ENCODE measurements at regions not wholly inside any gene's neighbourhood (a gene's known extent, or its start where the extent isn't known, plus 50 kb on each side); places are given as distances from the start of the nearest gene placed in this dataset.
"Not testable (repeated sequence)": the region's sequence is repeated elsewhere in the genome, so short reads cannot be mapped to it uniquely, and the experiment has no call there.

DNA sequence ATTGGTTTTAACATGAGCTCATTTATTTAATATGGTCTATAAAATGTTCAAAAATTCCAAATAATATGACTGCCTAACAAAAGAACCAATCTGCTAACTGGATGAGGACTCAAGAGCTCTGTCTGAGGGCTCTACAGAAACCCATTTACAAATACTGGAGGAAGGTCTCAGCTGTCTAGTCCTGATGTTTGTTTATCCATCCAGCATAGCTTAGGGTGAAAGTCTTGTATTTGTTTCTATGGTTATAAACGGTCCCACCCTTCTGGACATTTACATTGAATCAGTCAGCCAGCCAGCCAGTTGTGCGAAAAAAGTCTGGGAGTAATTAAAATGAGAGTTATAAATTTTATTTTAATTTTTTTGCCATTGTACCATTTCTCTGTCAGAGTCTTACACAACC lies 220.7 kb downstream of the BMP4 start:
- DNase-seq: no peak

DNA sequence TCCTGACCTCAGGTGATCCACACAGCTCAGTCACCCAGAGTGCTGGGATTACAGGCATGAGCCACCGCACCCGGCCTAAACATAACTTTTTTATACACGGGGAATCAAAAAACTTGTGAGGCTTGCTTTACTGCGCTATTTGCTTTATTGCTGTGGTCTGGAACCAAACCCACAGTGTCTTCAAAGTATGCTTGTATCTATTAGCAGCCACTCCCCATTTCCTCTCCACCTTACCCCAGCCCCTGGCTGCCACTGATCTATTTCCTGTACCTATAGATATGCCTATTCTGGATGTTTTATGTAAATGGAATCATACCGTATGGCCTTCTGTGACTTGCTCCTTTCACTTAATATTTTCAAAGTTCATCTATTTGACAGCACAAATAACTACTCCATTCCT lies 233.4 kb downstream of the BMP4 start:
- DNase-seq: no peak

DNA sequence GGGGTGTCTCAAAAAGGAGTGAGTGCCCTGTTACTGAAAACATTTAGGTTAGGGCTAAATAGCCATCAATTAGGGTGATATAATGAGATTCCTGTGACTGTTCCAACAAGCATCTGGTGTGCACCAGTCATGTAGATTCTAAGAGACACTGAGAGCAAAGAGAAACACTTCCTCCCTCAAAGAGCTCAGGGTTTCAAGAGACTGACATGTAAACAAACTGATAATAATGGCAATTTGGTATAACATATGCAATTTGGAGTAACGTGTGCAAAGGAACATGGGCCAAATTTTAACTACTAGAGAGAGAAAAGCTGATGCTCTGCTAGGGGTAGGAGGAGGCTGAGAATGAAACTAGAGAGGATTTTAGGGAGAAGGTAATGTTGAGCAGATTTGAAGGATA lies 237.1 kb downstream of the BMP4 start:
- no peak for DNase-seq

DNA sequence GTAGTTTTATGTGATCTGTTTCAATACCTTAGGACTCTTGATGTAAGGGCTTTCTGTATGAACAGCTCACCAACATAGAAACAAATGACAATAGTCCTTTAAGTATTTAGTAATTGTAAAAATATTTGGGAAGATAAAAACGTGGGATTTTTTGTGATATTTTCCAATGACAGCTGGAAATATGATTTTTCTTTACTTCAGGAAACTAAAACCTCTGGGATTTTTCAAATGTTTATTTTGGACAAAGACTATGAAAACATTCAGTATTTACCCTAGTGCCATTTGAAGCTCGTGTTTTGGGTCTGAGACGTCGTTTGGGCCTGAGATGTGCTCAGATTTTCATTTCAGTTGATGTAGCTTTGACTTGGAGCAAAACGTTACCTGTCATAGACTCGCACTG lies 240.0 kb downstream of the BMP4 start:
- no peak for DNase-seq

DNA sequence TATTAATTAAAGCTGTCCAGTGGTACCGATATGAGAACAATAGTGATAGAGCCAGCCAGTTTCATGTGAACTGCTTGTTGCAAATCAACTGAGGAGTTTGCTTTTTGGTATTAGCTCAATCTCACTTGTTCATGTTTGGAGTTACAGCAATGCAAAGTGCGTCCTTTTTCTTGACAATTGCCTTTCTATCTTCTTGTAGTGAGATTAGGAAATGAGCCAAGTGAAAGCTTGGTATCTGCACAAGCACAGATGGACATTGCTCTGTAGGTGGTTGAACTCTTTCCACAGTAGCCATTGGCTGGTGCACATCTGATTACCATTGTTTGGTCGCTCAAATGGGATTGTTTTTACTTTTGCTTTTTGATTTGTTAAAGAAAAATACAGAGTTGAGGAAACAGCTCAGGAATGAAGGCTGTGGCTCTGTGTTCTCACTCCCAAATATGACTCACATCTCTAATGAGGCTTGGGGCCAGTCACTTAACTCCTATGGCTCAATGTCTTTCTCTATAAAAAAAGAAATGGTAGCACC lies 241.4 kb downstream of the BMP4 start:
- DNase-seq: no peak

DNA sequence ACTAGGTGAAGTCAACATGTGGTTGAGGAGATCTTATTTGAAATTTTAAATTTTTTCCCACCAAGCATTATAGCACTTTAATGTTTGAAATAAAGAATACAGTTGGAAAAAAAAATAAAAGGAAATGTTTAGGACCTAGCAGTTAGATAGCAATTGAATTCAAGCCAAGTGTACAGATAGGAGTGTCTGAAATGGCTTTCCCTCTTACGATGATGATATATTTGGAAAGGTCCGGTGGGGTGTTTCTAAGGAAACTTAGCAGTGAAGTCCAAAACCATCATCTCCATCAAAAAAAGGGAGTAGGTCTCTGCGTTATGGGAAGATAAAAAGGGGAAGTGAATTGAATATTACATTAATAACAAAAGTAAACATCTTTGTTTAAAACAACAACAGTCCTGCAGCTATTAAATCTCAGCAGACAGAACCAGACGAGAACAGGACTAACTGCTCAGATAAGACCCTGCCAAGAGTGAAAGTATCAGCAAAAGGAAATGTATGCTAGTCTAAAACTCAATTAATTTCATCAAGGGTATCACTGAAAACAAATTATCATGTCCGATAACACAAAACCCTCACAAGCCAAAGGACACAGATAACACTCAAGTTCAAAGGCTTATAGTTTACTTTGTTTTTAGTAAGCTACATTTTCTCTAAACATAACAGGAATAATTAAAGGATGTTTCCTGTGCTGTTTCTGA lies 242.0 kb downstream of the BMP4 start:
- no peak for DNase-seq

DNA sequence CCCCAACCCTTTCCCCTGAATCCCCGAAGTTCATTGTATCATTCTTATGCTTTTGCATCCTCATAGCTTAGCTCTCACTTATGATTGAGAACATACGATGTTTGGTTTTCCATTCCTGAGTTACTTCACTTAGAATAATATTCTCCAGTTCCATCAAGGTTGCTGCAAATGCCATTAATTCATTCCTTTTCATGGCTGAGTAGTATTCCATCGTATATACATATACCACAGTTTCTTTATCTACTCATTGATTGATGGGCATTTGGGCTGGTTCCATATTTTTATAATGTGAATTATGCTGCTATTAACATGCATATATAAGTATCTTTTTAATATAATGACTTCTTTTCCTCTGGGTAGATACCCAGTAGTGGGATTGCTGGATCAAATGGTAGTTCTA lies 243.7 kb downstream of the BMP4 start:
- DNase-seq: not testable (repeated sequence)

DNA sequence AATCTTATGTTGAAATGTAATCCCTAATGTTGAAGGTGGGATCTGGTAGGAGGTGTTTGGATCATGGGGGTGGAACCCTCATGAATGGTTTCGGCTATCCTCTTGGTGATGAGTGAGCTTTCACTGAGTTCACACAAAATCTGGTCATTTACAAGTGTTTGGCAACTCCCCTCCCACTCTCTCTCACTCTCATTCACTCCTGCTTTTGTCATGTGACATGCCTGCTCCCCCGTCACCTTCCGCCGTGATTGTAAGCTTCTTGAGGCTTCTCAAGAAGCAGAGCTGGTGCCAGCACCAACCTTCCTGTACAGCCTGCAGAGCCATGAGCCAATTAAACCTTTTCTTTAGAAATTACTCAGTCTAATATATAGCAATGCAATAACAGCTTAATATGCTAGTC lies 245.4 kb downstream of the BMP4 start:
- DNase-seq: no peak

DNA sequence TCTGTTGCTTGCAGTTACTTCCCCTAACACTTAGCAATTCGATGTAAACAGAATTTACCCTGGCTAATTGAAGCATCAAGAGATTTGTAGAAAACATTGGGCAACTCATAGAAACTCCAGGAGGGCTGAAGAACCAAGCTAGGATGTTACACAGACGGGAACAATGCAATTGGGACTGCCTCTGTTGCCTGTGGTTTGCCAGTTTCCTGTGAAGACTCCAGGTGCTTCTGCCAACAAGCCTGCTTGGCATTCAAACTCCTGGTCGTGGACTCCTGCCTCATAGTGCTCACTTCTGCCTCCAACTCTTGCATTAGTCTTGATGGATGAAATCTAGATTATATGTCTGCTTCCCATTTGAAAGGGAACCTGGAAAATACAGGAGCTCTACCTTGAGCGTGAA lies 246.0 kb downstream of the BMP4 start:
- no peak for DNase-seq

DNA sequence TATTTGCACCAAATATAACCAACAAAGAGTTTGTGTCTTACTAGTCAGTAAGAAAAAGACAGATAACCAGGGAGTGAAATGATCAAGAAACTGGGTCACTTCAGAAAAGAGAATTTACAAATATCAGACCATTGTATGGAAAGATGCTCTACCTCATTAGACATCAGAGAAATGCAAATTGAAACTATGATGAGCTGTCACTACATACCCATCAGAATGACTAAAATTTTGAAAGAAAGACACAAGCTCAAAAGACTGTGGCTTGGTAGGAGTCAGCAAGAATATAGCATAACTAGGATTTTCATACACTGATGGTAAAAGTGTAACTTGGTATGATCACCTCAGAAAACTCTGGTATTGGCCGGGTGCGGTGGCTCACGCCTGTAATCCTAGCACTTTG lies 247.2 kb downstream of the BMP4 start:
- no peak for DNase-seq

DNA sequence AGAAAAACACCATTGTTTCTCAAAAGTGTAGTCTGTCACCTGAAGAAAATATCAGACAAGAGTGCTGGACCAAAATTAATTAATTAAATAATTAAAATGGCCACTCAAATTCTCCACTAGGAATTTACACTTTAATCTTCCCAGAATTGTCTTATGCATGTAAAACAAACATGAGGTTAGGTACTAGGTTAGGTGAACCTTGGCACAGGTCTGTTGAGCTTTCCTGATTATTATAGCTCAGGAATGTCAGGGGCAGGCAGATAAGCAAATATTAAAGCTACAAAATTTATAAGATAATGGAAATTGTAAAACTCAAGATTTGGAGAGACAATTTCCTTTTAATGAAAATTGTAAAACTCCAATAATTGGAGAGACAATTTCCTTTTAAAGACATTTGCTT lies 253.2 kb downstream of the BMP4 start:
- DNase-seq: no peak

DNA sequence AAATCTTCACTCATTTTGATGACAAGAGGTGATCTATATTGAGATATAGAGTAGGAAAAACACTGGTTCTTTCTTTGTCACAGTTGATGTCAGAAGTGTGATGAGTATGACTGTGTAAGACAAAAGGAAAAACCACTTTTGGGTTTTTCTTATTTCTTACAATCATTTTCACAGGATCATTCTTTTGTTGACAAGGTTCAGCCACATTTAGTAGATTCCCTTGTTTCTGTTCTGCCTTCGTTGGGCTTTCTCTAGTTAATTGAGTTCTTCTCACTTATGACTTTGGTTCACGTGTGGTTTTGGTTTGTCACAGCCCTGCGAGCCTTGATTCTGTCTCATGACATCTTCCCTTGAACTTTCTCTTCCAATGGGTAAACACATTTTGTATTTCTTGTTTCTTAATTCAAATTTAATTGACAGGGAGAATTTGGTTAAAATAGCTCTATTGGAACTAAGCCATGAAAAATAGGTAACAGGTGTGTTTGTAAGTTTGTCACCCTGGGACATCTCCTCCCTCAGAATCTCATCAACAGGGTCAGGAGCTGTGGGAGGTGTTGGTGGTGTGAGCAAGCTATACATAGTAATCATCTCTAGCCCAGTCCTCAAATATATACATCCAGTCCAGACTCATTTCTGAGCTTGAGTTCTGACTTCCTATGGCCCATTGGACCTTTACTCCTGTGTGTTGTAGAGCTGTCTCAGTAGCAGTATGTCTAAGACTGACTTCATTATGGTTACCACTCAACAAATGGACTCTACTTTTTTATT lies 255.3 kb downstream of the BMP4 start:
- no peak for DNase-seq

DNA sequence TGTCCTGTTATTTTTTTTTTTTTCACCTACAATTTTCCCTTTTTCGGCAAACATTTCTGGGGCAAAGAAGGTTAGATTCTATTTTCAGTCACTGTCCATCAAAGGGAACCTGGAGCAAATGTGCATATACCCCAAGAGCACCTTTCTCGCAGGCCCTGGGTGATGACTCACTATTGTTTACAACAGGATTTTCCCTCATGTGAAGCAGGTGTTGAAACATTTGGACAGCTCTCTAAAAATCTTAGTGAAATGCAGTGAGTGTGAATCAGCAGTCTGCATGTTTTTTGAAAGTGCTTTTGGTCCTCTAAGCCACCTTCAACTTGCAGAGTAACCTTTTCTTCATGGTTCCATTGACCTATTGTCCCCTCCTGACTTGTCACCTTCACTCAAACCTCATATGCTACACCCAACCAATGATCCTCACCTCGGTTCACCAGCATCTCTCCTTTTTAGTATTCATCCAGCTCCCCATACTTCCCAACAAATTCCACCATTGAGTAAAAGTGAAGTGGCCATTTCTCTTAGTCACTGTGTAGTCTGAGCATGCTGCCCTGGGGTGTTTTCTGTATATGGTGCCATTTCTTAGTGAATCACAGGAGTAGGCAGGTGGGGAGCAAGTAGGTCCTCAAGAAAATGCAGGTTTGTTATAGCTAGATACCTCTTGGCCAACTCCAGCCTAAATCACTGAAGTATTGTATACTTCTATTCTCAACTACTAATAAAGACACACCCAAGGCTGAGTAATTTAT lies 260.2 kb downstream of the BMP4 start:
- DNase-seq: no peak

DNA sequence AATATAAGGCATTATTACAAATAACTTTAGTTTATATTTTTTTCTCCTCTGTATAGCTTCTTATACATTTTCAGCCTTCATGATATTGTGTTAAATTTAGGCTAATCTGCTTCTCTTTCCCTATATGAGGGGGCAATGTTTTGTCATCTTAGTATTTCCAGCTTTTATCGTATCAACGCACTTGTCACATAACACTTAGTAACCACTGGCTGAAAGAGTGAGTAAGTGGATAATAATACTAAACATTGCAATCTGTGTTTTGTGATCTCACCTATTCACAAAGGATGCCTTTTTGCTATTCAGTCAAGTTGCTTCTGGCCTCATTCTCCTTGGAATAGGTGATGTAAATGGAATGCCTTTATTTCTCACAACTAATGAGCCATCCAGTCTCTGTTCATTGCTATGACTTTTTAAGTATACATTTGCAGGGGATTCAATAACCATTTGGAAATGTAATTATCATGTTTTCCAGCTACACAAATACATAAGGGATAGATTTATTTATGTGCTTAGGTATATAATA lies 260.9 kb downstream of the BMP4 start:
- no peak for DNase-seq

DNA sequence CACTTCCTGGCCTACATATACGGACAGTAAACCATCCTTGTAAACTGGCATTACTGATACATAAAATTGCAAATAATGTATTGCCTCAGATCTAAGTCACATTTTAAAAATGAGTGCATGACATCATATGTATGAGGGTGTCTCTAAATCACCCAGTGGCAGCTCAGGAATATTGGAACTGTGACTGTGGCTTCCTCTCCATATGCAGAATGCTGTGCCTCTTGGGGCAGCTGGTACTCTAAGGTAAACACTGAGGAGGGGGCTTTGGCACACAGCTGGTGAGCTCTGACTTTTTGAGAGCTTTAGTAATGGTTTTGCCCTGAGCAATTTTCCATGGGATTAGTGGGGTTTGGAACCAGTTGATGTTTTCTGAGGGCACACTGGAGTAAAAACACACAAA lies 263.7 kb downstream of the BMP4 start:
- DNase-seq: peak; percentile 19

DNA sequence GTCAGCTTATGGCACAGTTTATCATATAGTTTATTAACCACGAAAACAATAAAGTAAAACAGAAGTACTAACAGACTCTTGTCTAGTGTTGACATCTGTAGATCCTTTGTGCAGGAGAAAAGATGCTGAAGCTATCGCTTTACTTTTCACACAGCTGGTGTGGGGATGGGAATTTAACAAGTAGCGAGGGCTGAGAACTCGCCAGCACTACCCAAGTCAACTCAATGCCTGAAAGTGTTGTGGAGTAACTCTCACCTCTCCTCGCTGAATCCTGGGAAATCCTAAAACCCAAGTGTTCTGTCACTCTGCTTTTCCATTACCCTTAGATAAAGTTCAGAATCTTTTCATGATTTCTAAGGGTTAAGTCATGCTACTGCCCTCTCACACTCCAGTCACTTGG lies 264.2 kb downstream of the BMP4 start:
- no peak for DNase-seq

DNA sequence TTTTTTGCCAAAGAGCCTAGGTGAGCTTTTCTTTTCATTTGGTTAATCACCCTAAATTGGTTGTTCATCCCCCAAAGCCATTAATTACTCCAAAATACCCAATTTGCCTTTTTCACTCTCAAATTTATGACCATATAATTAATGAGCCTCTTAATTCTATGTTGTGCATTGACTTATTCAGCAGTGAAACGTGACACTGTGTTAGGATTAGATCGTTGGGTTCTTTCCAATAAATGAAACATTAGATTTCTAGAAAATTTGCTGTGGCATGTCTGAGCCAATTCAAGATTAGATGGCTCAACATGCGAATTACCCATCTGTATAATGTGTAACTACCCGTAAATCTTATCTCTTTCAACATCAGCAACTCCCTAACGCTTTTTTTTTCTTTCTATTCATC lies 273.4 kb downstream of the BMP4 start:
- no peak for DNase-seq

DNA sequence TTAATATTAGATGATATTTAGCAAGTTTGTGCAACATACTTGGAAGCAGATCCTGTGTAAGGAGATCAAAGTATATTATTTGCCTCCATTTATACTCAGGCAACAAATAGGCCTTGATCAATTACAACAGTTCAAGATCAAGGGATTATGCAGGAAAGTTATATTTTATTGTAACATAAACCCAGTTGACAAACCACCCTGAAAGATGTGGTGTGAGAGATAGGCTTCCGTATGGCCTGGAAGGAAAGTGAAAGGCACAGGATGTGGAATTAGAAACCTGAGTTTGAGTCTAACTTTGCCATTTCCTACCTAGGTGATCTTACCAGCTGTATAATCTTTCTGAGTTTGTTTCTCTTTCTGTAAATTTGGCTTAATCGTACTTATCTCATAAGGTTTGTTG lies 284.1 kb downstream of the BMP4 start:
- DNase-seq: no peak

DNA sequence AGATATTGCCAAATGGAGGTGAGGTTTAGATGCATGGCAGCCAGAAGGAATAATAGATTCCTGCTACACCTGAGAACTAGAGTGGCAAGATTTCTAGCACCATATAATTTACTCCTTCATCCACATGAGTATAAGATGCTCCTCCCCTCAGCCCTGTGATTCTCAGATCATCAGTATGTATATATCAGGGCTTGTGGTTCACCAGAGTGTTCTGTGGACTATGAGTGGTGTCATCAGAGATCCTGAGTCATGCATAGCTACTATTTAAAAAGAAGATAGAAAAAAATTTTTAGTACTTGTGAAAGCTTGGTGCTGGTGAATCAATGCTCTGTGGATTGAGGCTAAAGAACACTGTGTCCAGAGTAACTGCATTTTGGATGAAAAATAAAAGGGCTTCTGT lies 285.9 kb downstream of the BMP4 start:
- no peak for DNase-seq

DNA sequence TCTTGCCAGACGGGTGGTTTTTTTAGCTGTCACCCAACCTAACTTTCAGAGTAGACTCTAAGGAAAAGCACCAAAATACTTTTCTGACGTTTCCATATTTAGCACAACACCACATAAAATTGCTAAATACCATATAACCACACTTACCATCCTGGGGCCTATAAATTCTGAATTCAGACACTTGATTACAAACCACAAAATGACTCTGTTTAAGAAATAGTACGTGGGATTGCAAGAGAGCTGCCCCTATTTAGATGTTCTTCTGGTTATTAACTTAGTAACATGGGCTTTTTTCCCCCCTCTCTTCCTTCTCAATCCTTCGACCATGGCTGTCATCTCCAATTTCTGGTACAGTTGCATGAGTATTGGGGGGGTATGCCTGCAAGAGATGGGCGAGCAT lies 287.7 kb downstream of the BMP4 start:
- no peak for DNase-seq

DNA sequence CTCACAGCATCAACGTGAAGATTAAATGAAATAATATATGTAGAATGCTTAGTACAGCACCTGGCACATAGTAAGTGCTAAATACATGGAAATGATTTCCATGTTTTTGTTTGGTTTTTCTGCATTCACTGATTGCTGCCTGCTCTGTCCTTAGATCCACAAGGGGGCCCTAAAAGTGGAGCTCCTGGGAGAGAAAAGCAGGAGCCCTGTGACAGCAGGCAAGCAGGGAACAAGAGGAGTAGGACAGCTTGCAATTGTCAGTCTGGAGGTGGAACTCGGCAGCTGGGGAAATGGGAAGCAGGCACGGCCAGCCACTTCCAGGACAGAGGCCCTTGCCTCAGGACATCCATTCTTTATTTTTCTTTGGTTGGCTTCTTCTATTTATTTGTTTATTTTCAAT lies 292.9 kb downstream of the BMP4 start:
- peak; percentile 11 for DNase-seq

DNA sequence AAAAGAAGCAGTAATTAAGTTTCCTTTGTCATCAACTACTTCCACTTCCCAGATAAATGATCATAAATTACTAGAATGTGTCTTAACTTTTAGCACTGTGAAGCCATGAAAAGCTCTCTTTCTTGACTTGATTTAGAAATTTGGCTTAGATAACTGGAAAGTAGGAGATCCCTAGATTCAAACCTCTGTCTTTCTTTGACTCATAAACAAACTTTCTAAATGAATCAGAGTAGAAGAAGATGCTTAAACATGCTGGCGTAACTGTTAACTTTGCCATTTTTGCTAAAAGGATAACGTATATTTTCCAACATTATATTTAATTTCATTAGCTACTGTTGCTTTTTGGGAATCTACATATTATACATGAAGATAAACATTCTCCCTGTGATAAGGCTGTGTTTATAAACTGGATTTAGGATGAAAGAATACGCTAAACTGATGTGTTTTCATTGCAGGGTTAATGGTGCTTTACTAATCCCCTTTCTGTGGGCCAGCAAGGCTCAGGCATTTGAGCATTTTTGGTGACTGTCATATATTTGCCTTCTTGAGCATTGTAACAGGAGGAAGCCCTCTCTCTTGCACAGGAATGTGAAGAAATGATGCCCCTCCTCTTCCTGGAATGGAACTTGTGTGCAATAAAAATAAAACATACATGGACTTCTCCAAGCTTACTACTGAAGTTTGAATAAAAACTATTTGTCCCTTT lies 301.4 kb downstream of the BMP4 start:
- DNase-seq: no peak

DNA sequence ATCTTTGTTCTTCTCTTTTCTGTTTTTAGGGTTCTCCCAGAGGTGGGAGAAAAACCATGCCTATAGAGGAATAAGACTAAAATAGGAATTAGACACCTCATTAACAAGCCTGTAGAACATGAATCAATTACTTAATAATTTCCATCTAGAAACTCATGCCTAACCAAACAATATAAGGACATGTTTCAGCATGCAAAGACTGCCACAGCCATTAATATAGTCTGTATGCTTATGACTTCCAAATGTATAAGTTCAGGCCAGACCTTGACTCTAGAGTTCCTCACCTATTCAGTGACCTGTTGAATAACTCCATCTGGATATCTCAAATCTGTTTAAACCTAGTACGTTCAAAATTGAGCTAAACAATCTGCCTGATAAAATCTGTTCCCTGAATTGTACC lies 304.6 kb downstream of the BMP4 start:
- DNase-seq: no peak

Measured in NCI-H1092 treated with DMSO at 0.1 percent for 48 hours (cell line).